Stomach (tissue), 8 donors: ENCODE measurements at regions not wholly inside any gene's neighbourhood (a gene's known extent, or its start where the extent isn't known, plus 50 kb on each side); places are given as distances from the start of the nearest gene placed in this dataset.

Source experiments
- DNase-seq, 2 donors: peaks; one replicate each; pipeline versions ENCODE4 v3.0.0 to v3.0.0-alpha.2; 2013 to 2019
- H3K27ac ChIP-seq, 5 donors: fragments of 200-600 bp in 4 of 5; sonication (generic) in 4 of 5; one replicate each; pipeline ENCODE4 v1.5.1; 2013 to 2019; ENCODE audit warnings: mild to moderate bottlenecking in 1 of 5, moderate library complexity in 1 of 5
- H3K27me3 ChIP-seq, 3 donors: fragments of 200-600 bp; sonication (generic); one replicate each; pipeline ENCODE4 v1.5.1; 2017 to 2019; ENCODE audit warnings: mixed run types in 1 of 3
- H3K36me3 ChIP-seq, 4 donors: fragments of 200-600 bp; sonication (generic); 1 replicate in 3 of 4; 2 replicates in 1 of 4; pipeline ENCODE4 v1.5.1; 2016 to 2019
- H3K4me1 ChIP-seq, 4 donors: fragments of 200-600 bp; sonication (generic); one replicate each; pipeline ENCODE4 v1.5.1; 2016 to 2019
- H3K4me3 ChIP-seq, 4 donors: fragments of 200-600 bp; sonication (generic) in 3 of 4; one replicate each; pipeline ENCODE4 v1.5.1; 2016 to 2019; ENCODE audit warnings: mild to moderate bottlenecking in 1 of 4
- H3K9me3 ChIP-seq, 4 donors: fragments of 200-600 bp; sonication (generic); one replicate each; pipeline ENCODE4 v1.5.1; 2016 to 2019
- CTCF ChIP-seq, 7 experiments: fragments of 450-650 bp in 4 of 7; fragments of 200-600 bp in 3 of 7; sonication (generic) in 3 of 7; IDR thresholded peaks; one replicate each; pipeline ENCODE4 v1.5.1; 2016 to 2019; ENCODE audit warnings: antibody characterized with exemption in 7 of 7, control low read depth in 2 of 7, mild to moderate bottlenecking in 1 of 7
- EP300 ChIP-seq: sonication (generic); formaldehyde crosslinking; IDR thresholded peaks from one replicate; pipeline ENCODE4 v1.6.1; 2017; ENCODE audit warnings: antibody characterized with exemption
- POLR2A ChIP-seq, 4 donors: fragments of 450-650 bp; IDR thresholded peaks; one replicate each; pipeline ENCODE4 v1.6.1; 2016; ENCODE audit warnings: antibody characterized with exemption in 4 of 4, control low read depth in 2 of 4, mild to moderate bottlenecking in 1 of 4, moderate library complexity in 1 of 4
- POLR2AphosphoS5 ChIP-seq, 3 donors: sonication (generic); formaldehyde crosslinking; IDR thresholded peaks; one replicate each; pipeline ENCODE4 v1.6.1; 2016; ENCODE audit warnings: antibody characterized with exemption in 3 of 3
- WGBS, 5 donors: extraction: QIAGEN DNeasy Blood & Tissue Kit in 3 of 5; methylation state at CpG; one replicate each; pipeline versions ENCODE4 v1.1.5 to v1.1.7; 2013 to 2018; 5-methylcytosine and 5-hydroxymethylcytosine counted together
- intact Hi-C: fragments of 100-400 bp; cut with DNase I; formaldehyde crosslinking; loops from one replicate; pipeline ENCODE4 v1.15.1; 2023; ENCODE audit warnings: low total_unique reads
- donor health status: healthy with polysubstance abuse.
- donor health status: Bipolar disorder and iron deficiency.
- donor health status: healthy.

- Histone ChIP-seq H3K4me3 (no peak overlapping the region), H3K9me3 (peaks cover 0 to 8% (median 7%) of the 10 kb centered on the region in 4 donors), H3K27ac (no peak overlapping the region), H3K27me3 (no peaks in the 10 kb centered on the region), H3K4me1 (no peaks in the 10 kb centered on the region), H3K36me3 (no peaks in the 10 kb centered on the region)
- no peak for DNase-seq
- WGBS, 5 donors = 56 to 81% (median 67%) methylated on average over 1 of the region's 1 CpG
- TF ChIP-seq CTCF (IDR thresholded peaks at IDR 0.05) (no peak), POLR2A (IDR thresholded peaks at IDR 0.05) (no peak), EP300 (no peak), POLR2AphosphoS5 (IDR thresholded peaks at IDR 0.05) (no peak)
- intact Hi-C loops = no loop called here
Measured at GRCh38 chr2:163812926-163813520, 77.2 kb upstream of the FIGN start.

- H3K36me3 ChIP-seq = no peaks in the 10 kb centered on the region
- DNase-seq = no peak
- intact Hi-C loops = no loop called here
- TF ChIP-seq EP300 (no peak), POLR2AphosphoS5 (IDR thresholded peaks at IDR 0.05) (no peak), POLR2A (IDR thresholded peaks at IDR 0.05) (no peak), CTCF (IDR thresholded peaks at IDR 0.05) (no peak)
- no peaks in the 10 kb centered on the region for H3K4me1 ChIP-seq
- H3K27me3 ChIP-seq = no peaks in the 10 kb centered on the region
- WGBS, 5 donors = 88 to 95% (median 92%) methylated on average over 2 of the region's 2 CpGs
- no peak overlapping the region for H3K27ac ChIP-seq
- no peak overlapping the region for H3K4me3 ChIP-seq
- no peaks in the 10 kb centered on the region for H3K9me3 ChIP-seq
Measured at GRCh38 chr2:163808406-163808805, 72.6 kb upstream of the FIGN start.

- H3K4me3 ChIP-seq = no peak overlapping the region
- no peaks in the 10 kb centered on the region for H3K36me3 ChIP-seq
- H3K27me3 ChIP-seq = no peaks in the 10 kb centered on the region
- H3K4me1 ChIP-seq = peaks cover 0 to 24% (median 10%) of the 10 kb centered on the region in 4 donors
- intact Hi-C loops = no loop called here
- no peak overlapping the region for H3K27ac ChIP-seq
- TF ChIP-seq POLR2A (IDR thresholded peaks at IDR 0.05) (no peak), POLR2AphosphoS5 (IDR thresholded peaks at IDR 0.05) (no peak), CTCF (IDR thresholded peaks at IDR 0.05) (no peak), EP300 (no peak)
- no peak for DNase-seq
- 80 to 91% (median 88%) methylated on average over 3 of the region's 3 CpGs for WGBS, 5 donors
- H3K9me3 ChIP-seq = no peaks in the 10 kb centered on the region
Measured at GRCh38 chr2:163802284-163802683, 66.5 kb upstream of the FIGN start.

GRCh38 chr2:163801486-163801885 is 65.7 kb upstream of the FIGN start:
- Histone ChIP-seq H3K27me3 (no peaks in the 10 kb centered on the region), H3K4me1 (peaks cover 0 to 24% (median 10%) of the 10 kb centered on the region in 4 donors), H3K36me3 (no peaks in the 10 kb centered on the region), H3K27ac (no peak overlapping the region), H3K9me3 (no peaks in the 10 kb centered on the region), H3K4me3 (no peak overlapping the region)
- intact Hi-C loops = no loop called here
- WGBS, 5 donors = 33 to 58% (median 41%) methylated on average over 2 of the region's 2 CpGs
- TF ChIP-seq EP300 (no peak), POLR2AphosphoS5 (IDR thresholded peaks at IDR 0.05) (no peak), POLR2A (IDR thresholded peaks at IDR 0.05) (no peak), CTCF (IDR thresholded peaks at IDR 0.05) (no peak)
- no peak for DNase-seq
